HG03378 (cell line): ENCODE measurements at regions not wholly inside any gene's neighbourhood (a gene's known extent, or its start where the extent isn't known, plus 50 kb on each side); places are given as distances from the start of the nearest gene placed in this dataset.

Experiments used
- ATAC-seq: cut with Tn5 transposase; IDR thresholded peaks from one replicate; pipeline ENCODE4 v1.9.1; 2021; ENCODE audit warnings: mild to moderate bottlenecking, moderate library complexity; ENCODE audit not compliant: unreplicated experiment

DNA sequence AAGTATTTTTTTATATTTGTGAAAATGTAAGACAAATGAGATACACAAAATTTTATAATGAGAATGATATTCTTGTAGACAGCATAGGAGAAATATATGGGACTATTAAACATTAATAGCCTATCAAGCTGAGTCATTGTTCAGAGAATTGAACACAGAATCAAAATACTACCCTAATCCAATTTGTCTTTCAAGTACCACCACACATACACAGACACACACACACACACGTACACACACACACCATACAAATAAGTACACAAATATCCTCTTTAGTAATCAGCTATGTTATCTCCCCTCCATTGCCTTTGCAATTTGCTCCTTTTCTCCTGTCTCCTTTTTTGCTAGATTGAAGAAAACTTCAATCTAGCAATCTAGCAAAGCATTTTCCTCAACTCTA is 499.3 kb downstream of the FOXG1 start:
- ATAC-seq = no peak

DNA sequence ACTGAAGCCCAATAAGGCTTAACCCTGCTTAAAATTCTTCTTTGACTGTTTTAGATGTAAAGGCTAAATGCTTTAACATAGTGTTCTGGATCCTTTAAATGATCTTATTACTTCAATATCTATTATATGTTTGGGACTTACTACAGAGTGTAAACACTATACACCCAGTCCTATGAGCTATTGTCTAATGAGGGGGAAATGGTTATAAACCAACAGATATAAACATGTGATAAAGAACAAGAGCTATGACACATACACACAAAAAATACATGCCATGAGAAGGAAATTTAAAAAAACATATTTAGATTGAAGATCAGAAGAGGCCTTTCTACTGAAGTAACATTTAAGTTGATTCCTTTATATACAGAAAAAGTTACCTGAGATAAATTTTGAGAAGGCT is 505.1 kb downstream of the FOXG1 start:
- ATAC-seq = no peak

DNA sequence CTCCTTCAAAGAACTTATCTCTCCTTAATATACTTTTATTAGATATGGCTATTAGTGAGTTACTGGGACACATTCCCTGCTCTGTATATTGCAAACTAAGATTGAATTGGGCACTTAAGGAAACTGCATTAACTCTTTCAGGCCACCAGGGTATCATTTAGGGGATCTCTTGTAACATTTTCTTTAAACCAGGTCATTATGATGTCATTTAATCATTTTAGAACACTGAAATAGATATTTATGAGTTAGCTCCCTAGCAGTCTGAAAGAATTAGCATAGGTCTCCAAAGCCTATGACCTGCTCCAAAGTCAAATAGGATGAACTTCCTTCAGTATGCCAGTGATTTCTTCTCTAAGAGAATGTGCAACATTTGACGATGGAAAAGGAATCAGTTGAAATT is 506.9 kb downstream of the FOXG1 start:
- no peak for ATAC-seq

DNA sequence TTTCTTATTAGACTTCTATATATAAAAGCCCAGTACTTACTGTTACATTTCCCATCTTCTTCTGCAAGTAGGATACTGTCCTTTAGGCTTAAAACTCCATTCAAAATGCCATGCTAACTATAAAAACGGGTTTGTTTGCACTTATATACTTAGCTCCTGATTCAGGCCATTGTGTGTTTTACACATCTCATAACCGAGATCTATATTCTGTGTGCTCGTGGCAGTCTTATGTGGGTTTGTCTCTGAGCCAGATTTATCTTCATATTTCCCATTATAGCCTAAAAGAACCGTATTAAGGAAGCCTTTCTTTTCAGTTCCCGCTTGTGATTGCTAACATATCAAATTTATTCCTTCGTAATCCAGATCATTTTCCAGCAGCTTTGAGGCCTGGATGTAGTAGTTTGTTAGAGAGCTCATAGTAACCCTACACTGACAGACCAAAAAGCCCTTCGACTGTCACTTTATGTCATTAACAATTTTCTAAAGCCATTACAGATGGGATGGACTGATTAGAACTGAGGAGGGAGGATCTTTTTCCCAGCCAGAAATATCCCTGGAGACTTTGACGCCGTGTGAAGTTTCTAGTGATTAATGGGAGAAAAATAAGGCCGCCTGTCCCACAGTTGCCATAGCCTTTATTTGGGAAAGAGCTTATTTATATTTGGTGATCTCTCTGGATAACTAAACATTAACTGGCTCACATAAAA is 508.5 kb downstream of the FOXG1 start:
- no peak for ATAC-seq

DNA sequence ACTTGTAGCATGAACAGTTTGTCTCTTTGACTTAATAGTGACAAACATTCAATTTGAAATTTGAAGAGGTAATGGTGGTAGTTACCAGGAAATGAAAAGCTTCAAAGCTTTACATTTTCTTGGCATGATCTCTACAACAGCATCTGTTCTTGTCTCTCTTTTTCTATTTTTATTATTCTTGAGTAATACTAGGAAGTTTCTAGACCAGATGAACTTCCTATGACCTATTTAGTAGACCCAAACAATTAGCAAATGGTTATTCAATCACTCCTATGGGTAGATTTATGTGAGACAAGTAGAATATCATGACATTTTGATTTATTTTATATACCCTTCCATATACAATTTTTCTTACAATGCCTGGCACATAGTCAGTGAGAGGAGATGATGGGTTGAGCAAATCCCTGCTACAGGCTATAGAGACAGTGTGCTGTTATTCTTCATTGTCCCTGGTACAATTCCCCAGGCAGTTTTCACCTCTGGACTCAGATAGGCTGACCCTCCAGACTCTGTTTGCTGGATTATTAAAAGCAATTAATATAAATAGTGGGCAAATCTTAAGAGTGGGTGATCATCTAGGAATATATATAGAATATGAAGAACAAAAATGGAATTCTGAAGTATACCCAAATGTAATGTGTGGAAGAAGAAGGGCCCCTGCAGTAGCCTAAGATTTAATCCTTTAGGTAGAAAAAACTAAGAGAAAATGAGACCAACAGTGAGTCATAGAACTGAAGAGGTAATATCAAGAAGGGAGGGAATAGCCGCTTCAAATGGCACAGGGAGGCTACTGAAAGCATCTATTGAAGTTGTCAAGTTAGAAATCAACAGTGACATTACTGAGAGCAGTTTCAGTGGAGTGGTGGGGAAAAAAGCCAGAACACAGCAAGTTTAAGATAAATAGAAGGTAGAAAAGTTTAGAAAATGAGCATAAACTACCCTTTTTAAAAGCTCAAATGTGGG is 512.0 kb downstream of the FOXG1 start:
- ATAC-seq = no peak

DNA sequence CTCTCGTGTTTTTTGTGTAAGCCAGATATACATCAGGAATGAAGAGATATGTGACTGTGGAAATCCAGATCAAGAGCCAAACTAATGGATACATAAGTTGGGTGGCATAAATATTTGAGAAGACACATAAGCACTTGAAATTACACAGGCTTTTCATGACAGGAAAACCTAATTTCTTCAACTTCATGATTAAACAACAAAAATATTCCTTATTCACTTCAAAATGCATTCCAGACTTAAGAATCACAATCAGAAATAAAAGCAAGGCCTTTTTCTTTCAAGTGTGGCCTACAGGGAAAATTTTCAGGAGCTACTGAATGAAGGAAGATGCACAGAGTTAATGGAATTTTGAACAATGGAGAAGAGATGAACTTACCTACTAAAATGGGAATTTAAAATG is 515.6 kb downstream of the FOXG1 start:
- ATAC-seq = no peak

DNA sequence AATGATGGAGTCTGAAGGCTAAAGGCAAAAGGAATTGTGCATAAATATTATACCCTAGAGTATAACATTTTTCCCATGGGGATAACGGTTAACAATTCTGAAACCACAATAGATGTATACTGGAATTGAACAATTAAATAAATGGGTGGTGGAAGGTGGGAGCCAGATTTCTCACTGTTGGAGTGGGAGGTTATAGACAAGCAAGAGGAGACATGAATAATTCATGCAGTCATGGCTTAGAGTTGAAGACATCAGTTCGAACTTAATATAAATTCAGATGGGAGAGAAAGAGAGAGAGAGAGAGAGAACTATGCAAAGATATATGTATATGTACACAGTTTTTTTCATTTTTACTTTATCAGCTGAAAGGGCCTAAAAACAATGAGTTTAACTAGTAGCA is 523.9 kb downstream of the FOXG1 start:
- no peak for ATAC-seq

DNA sequence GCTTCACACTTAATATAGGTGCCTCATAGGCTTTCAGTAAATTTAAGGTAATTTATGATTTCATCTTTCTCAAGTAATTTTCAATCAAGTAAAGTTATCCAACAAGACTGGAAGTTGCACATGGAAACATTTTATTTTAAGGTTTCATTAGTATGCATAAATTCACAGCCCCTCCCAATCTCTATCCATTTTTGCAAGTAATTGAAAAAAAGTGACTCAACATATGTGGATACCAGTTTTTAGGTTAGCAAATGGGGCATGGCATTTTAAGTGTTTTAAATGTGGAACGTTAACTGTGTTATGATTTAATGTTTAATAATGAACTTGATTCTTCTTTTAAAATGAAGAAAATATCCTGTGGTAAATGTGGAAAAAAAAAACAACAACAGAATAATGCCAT is 532.8 kb downstream of the FOXG1 start:
- no peak for ATAC-seq

DNA sequence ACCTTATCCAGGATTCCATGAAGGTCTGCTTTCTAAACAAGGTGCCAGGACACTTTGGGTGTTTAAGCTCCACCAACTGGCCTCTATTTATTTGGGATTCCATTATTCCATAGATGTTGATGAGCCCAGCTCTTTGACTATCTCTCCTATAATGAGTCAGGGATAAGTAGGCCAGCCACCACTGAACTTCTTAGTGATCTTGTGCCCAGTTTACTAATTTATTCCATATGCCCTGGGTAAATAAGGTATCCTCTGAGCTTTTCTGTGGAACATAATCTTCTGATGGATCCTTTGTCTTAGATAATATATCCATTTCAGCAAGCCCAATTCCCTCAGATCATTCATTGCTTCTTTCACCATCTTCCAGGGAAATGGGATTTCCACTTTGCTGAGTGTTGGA is 535.0 kb downstream of the FOXG1 start:
- ATAC-seq = no peak

DNA sequence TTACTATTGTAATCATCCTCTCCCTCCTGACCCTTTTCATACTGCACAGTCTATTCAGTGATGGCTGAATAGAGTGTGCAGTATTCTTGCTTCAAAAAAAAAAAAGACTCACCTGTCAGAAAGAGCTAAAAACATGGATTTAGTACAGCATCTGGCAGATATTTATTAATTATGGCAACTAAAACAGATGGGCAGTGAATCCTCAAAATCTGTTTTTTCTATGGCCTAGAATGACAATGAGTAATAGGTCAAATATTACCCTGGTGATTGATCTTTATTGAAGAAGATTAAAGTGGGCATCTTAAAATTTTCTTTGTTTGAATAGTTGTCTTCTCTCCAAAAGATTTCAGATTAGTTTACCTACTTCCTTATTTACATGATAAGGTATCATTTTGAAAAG is 543.6 kb downstream of the FOXG1 start:
- no peak for ATAC-seq

DNA sequence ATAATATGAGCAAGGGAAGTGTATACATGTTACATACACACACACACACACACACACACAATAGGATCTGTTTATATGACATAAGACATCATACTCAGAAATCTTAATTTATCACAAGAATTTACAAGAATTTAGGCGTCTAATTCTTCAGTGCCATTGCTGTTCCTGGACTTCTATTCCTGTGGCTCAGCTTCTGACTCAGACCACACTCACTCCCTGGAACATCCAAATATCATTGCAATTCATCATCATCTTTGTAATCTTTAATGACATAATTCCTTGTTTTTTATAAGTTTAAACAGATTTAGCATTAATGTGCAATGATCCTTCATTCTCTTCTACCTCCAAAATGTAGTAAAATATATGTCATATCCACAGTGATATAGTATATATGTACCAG is 544.2 kb downstream of the FOXG1 start:
- ATAC-seq = no peak

DNA sequence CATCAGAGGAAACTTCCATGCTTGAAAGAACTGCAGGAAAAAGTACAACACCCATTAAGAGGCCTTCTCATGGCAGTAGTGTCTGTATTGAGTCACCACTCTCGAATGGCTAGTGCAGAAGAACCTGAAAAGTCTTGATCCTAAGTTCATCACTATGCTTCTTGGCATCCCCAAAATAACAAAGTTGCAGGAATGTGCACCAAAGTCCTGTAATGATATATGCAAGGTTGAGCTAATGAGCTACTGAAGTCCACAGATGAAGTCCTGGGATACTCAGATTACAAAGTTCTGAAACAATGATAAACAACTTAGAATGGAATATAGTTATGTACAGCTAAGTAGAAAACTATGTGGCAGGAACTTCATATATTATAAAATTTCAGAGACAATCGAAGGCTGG is 545.4 kb downstream of the FOXG1 start:
- ATAC-seq = no peak

DNA sequence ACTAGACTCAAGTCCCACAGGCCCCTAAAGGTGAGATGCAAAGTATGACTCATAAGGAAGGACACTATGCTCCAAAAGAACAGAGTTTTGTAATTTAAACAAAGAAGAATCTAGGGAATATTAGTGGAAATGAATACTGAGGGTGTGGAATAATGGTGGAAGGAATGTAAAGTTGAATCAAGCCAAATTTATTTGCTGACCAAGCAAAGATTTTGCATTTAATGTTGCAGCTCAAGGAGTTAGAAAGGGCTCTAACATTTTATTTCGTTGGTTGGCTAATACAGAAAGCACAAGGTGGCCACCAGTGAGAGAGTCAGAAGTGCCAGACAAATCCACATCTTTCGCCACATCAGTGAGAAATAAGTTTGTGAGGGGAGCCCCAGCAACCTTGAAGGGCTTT is 550.3 kb downstream of the FOXG1 start:
- ATAC-seq = no peak

DNA sequence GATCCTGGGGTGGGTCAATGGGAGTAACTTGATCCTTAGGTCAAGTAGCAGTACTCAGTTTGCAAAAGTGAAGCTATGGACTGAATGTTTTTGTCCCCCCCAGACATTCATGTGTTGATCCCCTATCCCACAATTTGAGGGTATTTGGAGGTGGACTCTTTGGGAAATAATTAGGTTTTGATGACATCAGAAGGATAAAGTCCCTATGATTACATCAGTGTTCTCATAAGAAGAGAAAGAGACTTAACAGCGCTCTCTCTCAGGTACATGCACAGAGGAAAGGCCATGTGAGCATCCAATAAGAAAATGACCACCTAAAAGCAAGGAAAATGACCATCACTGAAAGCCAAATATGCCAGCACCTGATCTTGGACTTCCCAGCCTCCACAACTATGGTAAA is 550.8 kb downstream of the FOXG1 start:
- ATAC-seq = no peak

DNA sequence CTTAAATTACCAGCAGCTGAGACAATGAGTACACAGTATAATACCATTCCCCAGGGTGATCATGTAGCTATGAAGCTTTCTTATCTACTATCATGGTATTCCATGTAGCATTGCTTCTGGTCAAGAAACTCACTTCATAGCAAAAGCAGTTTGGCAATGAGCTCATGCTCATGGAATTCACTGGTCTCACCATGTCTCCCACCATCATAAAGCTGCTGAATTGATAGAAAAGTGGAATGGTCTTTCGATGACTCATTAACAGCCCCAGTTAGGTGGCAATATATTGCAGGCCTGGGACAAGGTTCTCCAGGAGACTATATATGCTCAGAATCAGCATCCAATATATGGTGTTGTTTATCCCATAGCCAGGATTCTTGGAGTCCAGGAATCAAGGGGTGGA is 553.7 kb downstream of the FOXG1 start:
- no peak for ATAC-seq

DNA sequence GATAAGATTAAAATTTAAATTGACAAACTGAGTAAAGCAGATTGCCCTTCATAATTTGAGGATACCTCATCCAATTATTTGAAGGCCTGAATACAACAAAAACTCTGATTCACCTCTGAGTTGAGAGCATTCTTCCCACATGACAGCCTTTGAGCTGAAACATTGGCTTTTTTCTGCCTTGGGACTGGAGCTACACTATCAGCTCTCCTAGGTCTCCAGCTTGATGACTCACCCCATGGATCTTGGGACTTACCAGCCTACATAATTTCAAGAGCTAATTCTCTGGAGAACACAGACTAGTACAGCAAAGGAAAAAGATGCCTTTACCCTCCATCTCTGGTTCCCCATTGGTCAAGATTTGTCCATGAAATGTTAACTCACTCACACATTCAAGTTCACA is 555.1 kb downstream of the FOXG1 start:
- ATAC-seq = no peak

DNA sequence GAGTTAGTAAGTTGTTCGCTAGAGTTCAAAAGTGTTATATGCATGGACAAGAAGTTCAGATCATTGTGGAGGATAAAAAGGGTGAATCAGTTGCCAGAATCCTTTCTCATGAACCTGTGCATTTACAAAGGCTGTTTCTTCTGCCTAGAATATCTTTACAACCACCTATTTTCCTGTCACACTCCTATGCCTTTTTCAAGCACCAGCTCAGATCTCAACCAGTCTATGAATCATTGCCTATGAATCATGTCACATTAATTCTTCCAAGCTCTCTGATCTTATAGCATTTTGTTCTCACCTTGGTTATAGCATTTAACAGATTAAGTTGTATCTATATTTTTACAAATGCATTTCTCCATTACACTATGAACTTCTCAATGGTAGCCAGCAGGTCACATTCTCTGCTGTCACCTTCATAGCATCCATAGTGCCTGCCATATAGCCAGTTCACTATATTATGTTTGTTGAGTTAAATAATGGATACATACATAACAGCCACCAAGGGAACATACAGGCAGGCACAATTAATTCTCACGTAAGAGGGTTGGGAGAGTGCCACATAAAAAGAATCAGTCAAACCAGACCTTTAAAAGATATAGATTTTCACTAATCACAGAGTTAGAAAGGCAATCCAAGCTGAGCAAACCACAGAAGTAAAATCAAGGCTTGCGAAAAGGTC is 573.0 kb downstream of the FOXG1 start:
- ATAC-seq = no peak

DNA sequence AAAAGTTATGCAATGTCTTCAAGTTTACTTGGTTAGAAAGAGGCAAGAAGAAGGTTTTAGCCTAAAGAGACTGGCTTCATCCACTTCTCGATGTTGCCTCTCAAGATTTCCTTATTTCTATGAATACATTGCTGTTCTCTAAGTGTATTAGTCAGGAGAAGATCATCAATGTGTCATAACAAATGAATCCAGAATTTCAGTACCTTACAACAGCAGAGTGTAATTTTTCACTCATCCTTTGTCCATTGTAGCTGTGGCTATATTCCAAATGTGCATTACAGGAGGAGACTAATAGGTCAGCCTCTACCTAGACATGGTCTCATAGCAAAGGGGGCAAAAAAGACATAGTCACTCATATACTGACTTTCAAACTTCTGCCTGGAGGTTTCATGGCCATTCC is 579.1 kb downstream of the PRKD1 start:
- ATAC-seq = no peak

DNA sequence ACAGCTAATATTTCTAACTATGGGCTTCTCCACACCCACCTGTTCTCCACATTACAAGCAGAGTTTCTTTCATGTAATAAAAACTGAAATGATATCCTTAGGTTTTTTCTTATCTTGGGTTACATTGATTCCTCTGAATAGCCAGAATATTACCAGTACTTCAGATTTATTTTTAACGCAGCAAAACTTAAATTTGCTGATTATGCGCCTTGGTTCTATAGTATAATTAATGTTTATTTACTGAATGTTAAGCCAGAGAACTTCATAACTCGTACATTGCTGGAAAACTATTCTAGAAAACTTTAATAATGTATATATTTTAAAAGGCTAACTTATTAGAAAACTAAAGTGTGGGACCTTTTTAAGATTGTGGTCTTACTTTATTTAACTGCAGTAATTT is 577.2 kb downstream of the PRKD1 start:
- no peak for ATAC-seq

DNA sequence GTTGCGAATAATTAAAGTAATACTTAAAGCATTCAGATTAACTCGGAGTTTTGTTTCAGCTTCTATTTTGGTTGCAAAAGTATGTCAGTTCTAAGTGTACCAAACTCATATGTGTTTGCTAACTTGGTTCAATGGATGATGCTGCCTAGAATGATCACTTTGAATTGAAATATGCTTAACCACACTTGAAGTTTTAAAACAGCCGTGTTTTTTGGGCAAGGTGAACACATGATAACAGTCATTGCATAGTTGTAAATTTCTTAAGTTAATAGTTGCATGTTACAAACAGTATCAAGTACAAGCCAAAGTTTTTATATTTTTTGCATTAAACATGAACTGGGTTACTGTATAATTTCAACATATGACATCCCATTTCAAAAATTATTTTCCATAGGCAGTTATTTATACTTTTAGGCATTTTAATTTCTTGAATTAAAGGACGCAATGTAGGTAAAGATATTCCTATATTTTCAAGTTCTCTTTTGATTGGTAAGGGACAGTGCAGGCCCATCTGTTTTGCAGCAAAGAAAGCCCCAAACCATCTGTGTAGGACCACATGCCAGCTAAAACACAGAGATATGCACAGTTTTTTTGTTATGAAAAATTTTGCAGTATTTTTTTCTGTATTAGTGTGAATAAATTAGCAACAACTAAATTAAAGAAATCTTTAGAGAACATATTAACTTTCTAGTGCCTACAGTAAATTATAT is 575.5 kb downstream of the PRKD1 start:
- ATAC-seq = no peak

DNA sequence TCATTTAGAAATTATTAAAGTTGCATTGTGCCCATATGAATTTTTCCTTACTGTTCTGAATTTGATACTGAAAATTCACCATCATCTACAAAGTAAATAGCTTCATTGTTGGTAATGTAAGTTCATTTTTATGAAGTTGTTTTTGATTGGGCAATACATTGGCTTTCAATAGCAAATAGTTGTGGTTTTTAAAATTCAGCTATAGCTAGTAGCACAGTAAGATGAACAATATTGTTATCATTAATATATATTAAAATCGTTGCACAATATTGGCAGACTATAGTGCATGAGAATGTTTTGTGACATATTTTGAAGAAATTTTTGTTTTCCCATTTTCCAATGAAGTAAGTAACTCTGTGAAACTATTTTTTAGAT is 575.0 kb downstream of the PRKD1 start:
- ATAC-seq = no peak
